ENCODE measurements at regions not wholly inside any gene's neighbourhood (a gene's known extent, or its start where the extent isn't known, plus 50 kb on each side); places are given as distances from the start of the nearest gene placed in this dataset.

GRCh38 chr2:157929871-157930667, 53.9 kb upstream of the ACVR1 start:
- TF ChIP-seq CTCF (IDR thresholded peaks at IDR 0.05) (no peak), POLR2A (IDR thresholded peaks at IDR 0.05) (no peak)
